ENCODE measurements at regions not wholly inside any gene's neighbourhood (a gene's known extent, or its start where the extent isn't known, plus 50 kb on each side); places are given as distances from the start of the nearest gene placed in this dataset.

DNA sequence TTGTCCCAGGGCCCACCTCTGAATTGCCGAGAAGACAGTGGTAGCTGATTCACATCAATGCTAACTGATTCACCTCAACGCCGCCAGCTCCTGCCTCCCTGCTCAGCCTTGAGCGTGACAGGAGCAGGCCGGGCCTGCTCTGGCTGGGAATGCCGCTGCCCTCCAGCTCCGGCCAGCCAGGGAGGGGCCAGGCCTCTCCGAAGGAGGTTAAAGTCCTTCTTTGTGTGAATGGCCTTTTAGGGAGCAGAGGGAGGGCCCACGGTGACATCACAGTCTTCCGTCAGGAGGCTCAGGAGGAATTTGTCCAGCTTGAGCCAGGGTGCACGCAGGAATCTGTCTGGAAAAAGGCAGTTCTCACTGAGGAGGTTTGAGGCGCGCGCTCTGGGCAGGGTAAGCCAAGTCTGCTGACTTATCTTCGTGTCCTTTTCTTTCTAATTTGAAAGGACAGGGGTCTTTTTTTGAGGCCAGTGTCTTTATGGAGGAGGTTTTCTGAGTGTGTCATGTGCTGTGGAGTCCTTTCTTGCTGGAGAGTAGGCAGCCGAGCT lies 82.7 kb downstream of the C9orf152 start:
- TF ChIP-seq, protein P1, sequence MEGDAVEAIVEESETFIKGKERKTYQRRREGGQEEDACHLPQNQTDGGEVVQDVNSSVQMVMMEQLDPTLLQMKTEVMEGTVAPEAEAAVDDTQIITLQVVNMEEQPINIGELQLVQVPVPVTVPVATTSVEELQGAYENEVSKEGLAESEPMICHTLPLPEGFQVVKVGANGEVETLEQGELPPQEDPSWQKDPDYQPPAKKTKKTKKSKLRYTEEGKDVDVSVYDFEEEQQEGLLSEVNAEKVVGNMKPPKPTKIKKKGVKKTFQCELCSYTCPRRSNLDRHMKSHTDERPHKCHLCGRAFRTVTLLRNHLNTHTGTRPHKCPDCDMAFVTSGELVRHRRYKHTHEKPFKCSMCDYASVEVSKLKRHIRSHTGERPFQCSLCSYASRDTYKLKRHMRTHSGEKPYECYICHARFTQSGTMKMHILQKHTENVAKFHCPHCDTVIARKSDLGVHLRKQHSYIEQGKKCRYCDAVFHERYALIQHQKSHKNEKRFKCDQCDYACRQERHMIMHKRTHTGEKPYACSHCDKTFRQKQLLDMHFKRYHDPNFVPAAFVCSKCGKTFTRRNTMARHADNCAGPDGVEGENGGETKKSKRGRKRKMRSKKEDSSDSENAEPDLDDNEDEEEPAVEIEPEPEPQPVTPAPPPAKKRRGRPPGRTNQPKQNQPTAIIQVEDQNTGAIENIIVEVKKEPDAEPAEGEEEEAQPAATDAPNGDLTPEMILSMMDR (IDR thresholded peaks at IDR 0.05), result no peak
- TF ChIP-seq POLR2AphosphoS5 (IDR thresholded peaks at IDR 0.05) (peak; percentile 86 to 97 (median 90)), POLR2A (IDR thresholded peaks at IDR 0.05) (peak in 1 of 2 donors; percentile 64)
